K562 (cell line): ENCODE measurements at regions not wholly inside any gene's neighbourhood (a gene's known extent, or its start where the extent isn't known, plus 50 kb on each side); places are given as distances from the start of the nearest gene placed in this dataset.

Experiments
- ATAC-seq: fragments of 200-7000 bp; cut with Tn5 transposase; 3 replicates; pipeline ENCODE4 v1.9.1; 2020; ENCODE audit warnings: moderate library complexity
- BruUV-seq: library from RNA; stranded (reverse); fragments of 400-500 nt; replicated peaks from 2 replicates; lab custom pipeline; 2021; lab: Mats Ljungman, UMichigan
- CTCF ChIA-PET: fragments of 300-600 bp; formaldehyde crosslinking; extraction: SDS; loops from one replicate; lab custom pipeline; 2021; ENCODE audit warnings: low intra/inter-chr PET ratio; lab: Yijun Ruan, JAX
- POLR2A ChIA-PET: fragments of 300-600, 350-650 bp; sonication (Branson Sonifier 250); formaldehyde crosslinking; extraction: SDS; loops from one replicate; lab custom pipeline; 2021; ENCODE audit warnings: antibody characterized with exemption, inconsistent platforms; lab: Yijun Ruan, JAX
- DNase-seq, 4 experiments: peaks; one replicate each; pipeline versions ENCODE4 v3.0.0 to v3.0.0-alpha.2; 2011 to 2018; ENCODE audit warnings: low spot score in 3 of 4, mixed read lengths in 3 of 4; ENCODE audit errors: extremely low read depth in 1 of 4
- FAIRE-seq: peaks from 2 replicates; lab custom pipeline; 2011; peaks lifted over from hg19 to GRCh38; lab: Jason Lieb, UNC
- H2AFZ ChIP-seq: 2 replicates; pipeline ENCODE4 v1.6.0; 2011; ENCODE audit warnings: low read depth, low read length, control low read depth, inconsistent platforms
- H3K27ac ChIP-seq: fragments of 200-600 bp; 3 replicates; pipeline ENCODE4 v1.8.0; 2011; ENCODE audit warnings: low read depth, mild to moderate bottlenecking, control low read depth, inconsistent platforms, low read length, moderate library complexity, mixed read lengths; ENCODE audit errors: extremely low read depth
- H3K27me3 ChIP-seq, 2 experiments: fragments of 300-600 bp in 1 of 2; 2 replicates in 1 of 2; 3 replicates in 1 of 2; pipeline versions ENCODE4 v1.6.0 to v1.8.0; 2011; ENCODE audit warnings: inconsistent platforms in 2 of 2, low read length in 2 of 2, mild to moderate bottlenecking in 1 of 2, mixed read lengths in 1 of 2, moderate library complexity in 1 of 2; ENCODE audit not compliant: control insufficient read depth in 2 of 2, insufficient read depth in 2 of 2
- H3K36me3 ChIP-seq: fragments of 300-600 bp; 3 replicates; pipeline ENCODE4 v1.8.0; 2011; ENCODE audit warnings: mild to moderate bottlenecking, low read length, inconsistent platforms; ENCODE audit not compliant: control insufficient read depth, insufficient read depth
- H3K4me1 ChIP-seq, 2 experiments: fragments of 200-600 bp in 1 of 2; replicated peaks in 1 of 2; 2 replicates in 1 of 2; 3 replicates in 1 of 2; pipeline versions ENCODE4 v1.5.1 to v1.8.0; 2011; ENCODE audit warnings: inconsistent platforms in 2 of 2, low read length in 2 of 2, mild to moderate bottlenecking in 1 of 2, mixed read lengths in 1 of 2, moderate library complexity in 1 of 2; ENCODE audit not compliant: control insufficient read depth in 2 of 2, insufficient read depth in 2 of 2
- H3K4me2 ChIP-seq: 2 replicates; pipeline ENCODE4 v1.6.1; 2011; ENCODE audit warnings: low read length, control low read depth, inconsistent platforms, mixed read lengths; ENCODE audit not compliant: insufficient read depth
- H3K4me3 ChIP-seq: fragments of 200-600 bp; sonication (generic), shearing (Covaris generic); 2 replicates; pipeline ENCODE4 v1.5.1; 2016; ENCODE audit warnings: control low read depth, inconsistent platforms
- H3K79me2 ChIP-seq: fragments of 200-600 bp; 3 replicates; pipeline ENCODE4 v1.8.0; 2011; ENCODE audit warnings: low read length, inconsistent platforms; ENCODE audit not compliant: control insufficient read depth, insufficient read depth
- H3K9ac ChIP-seq, 2 experiments: 2 replicates each; pipeline versions ENCODE4 v1.6.0 to v1.6.1; 2011; ENCODE audit warnings: low read depth in 2 of 2, low read length in 2 of 2, control low read depth in 1 of 2, inconsistent platforms in 1 of 2, mild to moderate bottlenecking in 1 of 2, mixed read lengths in 1 of 2; ENCODE audit not compliant: insufficient read depth in 1 of 2
- H3K9me1 ChIP-seq: one replicate; pipeline ENCODE4 v1.6.0; 2011; ENCODE audit warnings: inconsistent platforms, mild to moderate bottlenecking, low read length, moderate library complexity; ENCODE audit not compliant: control insufficient read depth, insufficient read depth
- H3K9me3 ChIP-seq: replicated peaks from 2 replicates; pipeline ENCODE4 v1.5.1; 2011; ENCODE audit warnings: low read depth, low read length, inconsistent platforms; ENCODE audit not compliant: control insufficient read depth, insufficient read depth
- H4K20me1 ChIP-seq: replicated peaks from 2 replicates; pipeline ENCODE4 v1.6.1; 2011; ENCODE audit warnings: low read length, inconsistent platforms, mixed read lengths; ENCODE audit not compliant: control insufficient read depth, insufficient read depth
- MCM7 ChIP-seq, 2 experiments: fragments of 450-650 bp; IDR thresholded peaks; 2 replicates each; pipeline ENCODE4 v1.6.1; 2016 to 2018
- MEF2A ChIP-seq: IDR thresholded peaks from 2 replicates; pipeline ENCODE4 v1.6.1; 2011; ENCODE audit warnings: low read depth, mild to moderate bottlenecking, low read length, moderate library complexity; ENCODE audit not compliant: control insufficient read depth
- NCOA6 ChIP-seq: fragments of 450-650 bp; IDR thresholded peaks from 2 replicates; pipeline ENCODE4 v1.6.1; 2017; ENCODE audit warnings: mild to moderate bottlenecking
- RBM34 ChIP-seq: fragments of 200-400 bp; formaldehyde crosslinking; IDR thresholded peaks from 2 replicates; pipeline ENCODE4 v1.6.1; 2018; ENCODE audit warnings: low read length, borderline replicate concordance; ENCODE audit not compliant: insufficient read depth
- SETDB1 ChIP-seq: IDR thresholded peaks from one replicate; pipeline ENCODE4 v1.6.1; 2012; ENCODE audit warnings: low read length, control low read depth, inconsistent platforms
- SP1 ChIP-seq: sonication (generic); formaldehyde crosslinking; IDR thresholded peaks from 2 replicates; pipeline ENCODE4 v1.8.1; 2022; ENCODE audit warnings: mild to moderate bottlenecking, missing genetic modification reagents
- ZNF408 ChIP-seq: fragments of 250-450 bp; sonication (Bioruptor Pico); IDR thresholded peaks from 2 replicates; pipeline ENCODE4 v1.4.0; 2020; ENCODE audit warnings: low read depth, mild to moderate bottlenecking, moderate library complexity
- WGBS: fragments of 100-300 bp; shearing (Covaris generic); methylation state at CpG from one replicate; pipeline ENCODE4 v1.1.6; 2016; ENCODE audit warnings: low coverage, mixed read lengths; ENCODE audit not compliant: insufficient coverage; ENCODE audit errors: missing lambda C conversion rate; 5-methylcytosine and 5-hydroxymethylcytosine counted together
- in situ Hi-C: fragments of 300-500 bp; cut with MboI; formaldehyde crosslinking; loops from 4 replicates; pipeline ENCODE4 v1.15.0; 2018; ENCODE audit warnings: inconsistent platforms, mixed read lengths
- intact Hi-C: fragments of 100-400 bp; cut with micrococcal nuclease; formaldehyde crosslinking; loops from 2 replicates; pipeline ENCODE4 v1.14.2; 2022

DNA sequence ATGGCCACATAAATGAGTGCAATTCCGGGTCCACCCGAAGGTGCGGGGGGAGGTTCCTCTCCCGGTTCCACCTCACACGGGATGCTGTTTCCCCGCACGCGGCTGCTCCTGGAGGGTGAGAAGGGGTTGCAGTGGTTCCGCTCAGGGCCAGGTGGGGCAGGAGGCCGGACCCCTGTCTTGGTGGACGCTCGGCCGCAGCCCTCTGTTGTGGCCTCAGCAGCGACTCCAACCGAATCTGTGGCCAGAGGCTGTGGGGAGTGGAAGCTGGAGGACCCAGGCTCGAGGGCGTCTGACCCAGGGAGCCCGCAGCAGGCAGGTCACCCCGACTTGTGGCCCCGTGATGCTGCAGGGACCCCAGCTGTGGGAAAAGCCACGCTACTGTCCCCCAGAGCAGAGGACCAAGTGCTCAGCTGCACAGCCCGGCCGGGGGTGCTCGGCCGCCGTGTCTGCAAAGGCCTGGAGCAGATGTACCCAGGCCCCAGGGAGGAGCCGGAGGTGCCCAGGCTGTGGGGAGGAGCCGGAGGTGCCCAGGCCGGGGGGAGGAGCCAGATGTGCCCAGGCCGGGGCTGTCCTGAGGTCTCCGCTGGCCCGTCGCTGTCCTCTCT is 83.9 kb downstream of the RTP5 start:
- no peaks in the 10 kb centered on the region for H3K9me1 ChIP-seq
- H3K27ac ChIP-seq, result no peak overlapping the region
- no peaks in the 10 kb centered on the region for H3K36me3 ChIP-seq
- H3K9me3 ChIP-seq, result no peaks in the 10 kb centered on the region
- in situ Hi-C loops, result no loop called here
- WGBS, result 57% methylated on average over 9 of the region's 33 CpGs
- CTCF ChIA-PET, result no interaction called here
- peaks cover 0 to 20% of the 10 kb centered on the region in 2 experiments; a peak in 2 of 5 replicates for H3K4me1 ChIP-seq
- no peak for ATAC-seq
- TF ChIP-seq ZNF408 (CRISPR knock-in tag) (no peak), MEF2A (no peak), MCM7 (IDR thresholded peaks at IDR 0.05) (no peak), SETDB1 (no peak), NCOA6 (no peak), RBM34 (no peak), SP1 (CRISPR knock-in tag) (no peak)
- TF ChIP-seq, all 486 proteins: peak for 0
- DNase-seq, result no peak
- Histone ChIP-seq H3K4me3 (no peak overlapping the region), H3K27me3 (peaks cover 0 to 7% of the 10 kb centered on the region in 2 experiments; a peak in 1 of 5 replicates), H3K9ac (no peak overlapping the region), H4K20me1 (0 out of 2 replicates have a peak, but pooled peaks cover 4% of the 10 kb centered on the region), H3K4me2 (no peak overlapping the region), H2AFZ (no peak overlapping the region), H3K79me2 (no peaks in the 10 kb centered on the region)
- no TSS peak for BruUV-seq
- no peak for FAIRE-seq
- POLR2A ChIA-PET, result interaction anchor here (0.9 kb wide), 1 partner anchor 20 kb away, joined by 3 read pairs; no protein-coding TSS in a partner anchor
- intact Hi-C loops, result loop anchor here (5.0 kb wide), 1 partner anchor 69 kb away; no protein-coding TSS in a partner anchor
